Neural cell (in vitro differentiated cells): ENCODE measurements at regions not wholly inside any gene's neighbourhood (a gene's known extent, or its start where the extent isn't known, plus 50 kb on each side); places are given as distances from the start of the nearest gene placed in this dataset.

Experiments
- H2AFZ ChIP-seq: fragments of 200-600, 300-800 bp; sonication (generic), shearing (Covaris generic); 2 replicates; pipeline ENCODE4 v1.6.0; 2014; ENCODE audit warnings: low read depth, mild to moderate bottlenecking, antibody characterized with exemption, low read length, moderate library complexity
- H3F3A ChIP-seq: fragments of 200-600 bp; shearing (Covaris generic); 2 replicates; pipeline ENCODE4 v1.6.1; 2016; ENCODE audit warnings: mild to moderate bottlenecking, moderate library complexity, mixed read lengths, antibody characterized with exemption, low read length; ENCODE audit not compliant: insufficient read depth, poor library complexity, severe bottlenecking
- H3K27ac ChIP-seq: fragments of 200-600, 300-800 bp; sonication (generic), shearing (Covaris generic); 2 replicates; pipeline ENCODE4 v1.5.1; 2014; ENCODE audit warnings: mild to moderate bottlenecking, low read length, moderate library complexity
- H3K27me3 ChIP-seq: fragments of 300-800, 200-600 bp; sonication (generic), shearing (Covaris generic); 2 replicates; pipeline ENCODE4 v1.6.0; 2014; ENCODE audit warnings: mild to moderate bottlenecking, low read depth, low read length, moderate library complexity; ENCODE audit not compliant: insufficient read depth
- H3K36me3 ChIP-seq: fragments of 300-800, 200-600 bp; sonication (generic), shearing (Covaris generic); 2 replicates; pipeline ENCODE4 v1.5.1; 2014; ENCODE audit warnings: mild to moderate bottlenecking, antibody characterized with exemption, low read length, moderate library complexity; ENCODE audit not compliant: insufficient read depth
- H3K4me2 ChIP-seq: fragments of 300-800, 200-600 bp; sonication (generic), shearing (Covaris generic); 2 replicates; pipeline ENCODE4 v1.6.0; 2014; ENCODE audit warnings: mild to moderate bottlenecking, low read length
- H3K4me3 ChIP-seq: fragments of 300-800, 200-600 bp; sonication (generic), shearing (Covaris generic); 2 replicates; pipeline ENCODE4 v1.5.1; 2014; ENCODE audit warnings: mild to moderate bottlenecking, low read length, moderate library complexity
- H3K79me2 ChIP-seq: fragments of 200-600 bp; shearing (Covaris generic); replicated peaks from 2 replicates; pipeline ENCODE4 v1.6.0; 2014; ENCODE audit warnings: mild to moderate bottlenecking, low read length, moderate library complexity; ENCODE audit not compliant: insufficient read depth
- H3K9ac ChIP-seq: fragments of 300-800, 200-600 bp; sonication (generic), shearing (Covaris generic); 2 replicates; pipeline ENCODE4 v1.6.1; 2016; ENCODE audit warnings: mild to moderate bottlenecking, low read length, mixed read lengths
- H3K9me2 ChIP-seq: fragments of 200-600 bp; shearing (Covaris generic); 2 replicates; pipeline ENCODE4 v1.6.1; 2016; ENCODE audit warnings: mild to moderate bottlenecking, low read length, mixed read lengths; ENCODE audit not compliant: insufficient read depth
- H3K9me3 ChIP-seq: fragments of 200-600, 300-800 bp; sonication (generic), shearing (Covaris generic); 2 replicates; pipeline ENCODE4 v1.6.1; 2016; ENCODE audit warnings: mild to moderate bottlenecking, mixed run types, low read length, moderate library complexity, mixed read lengths
- H4K20me1 ChIP-seq: fragments of 200-600 bp; shearing (Covaris generic); 2 replicates; pipeline ENCODE4 v1.6.1; 2016; ENCODE audit warnings: mild to moderate bottlenecking, mixed run types; ENCODE audit not compliant: insufficient read depth
- CTCF ChIP-seq: fragments of 450-650 bp; IDR thresholded peaks from 2 replicates; pipeline ENCODE4 v1.5.1; 2014; ENCODE audit warnings: antibody characterized with exemption, mild to moderate bottlenecking, moderate library complexity; ENCODE audit not compliant: poor library complexity, severe bottlenecking
- EP300 ChIP-seq: fragments of 450-650 bp; conservative IDR thresholded peaks from 2 replicates; pipeline ENCODE4 v1.6.1; 2014; ENCODE audit warnings: antibody characterized with exemption, mild to moderate bottlenecking, moderate library complexity; ENCODE audit not compliant: poor library complexity, severe bottlenecking
- EZH2 ChIP-seq: fragments of 200-600, 300-800 bp; shearing (Covaris generic), sonication (generic); IDR thresholded peaks from 2 replicates; pipeline ENCODE4 v1.6.1; 2014; ENCODE audit warnings: antibody characterized with exemption, low read length, borderline replicate concordance, mild to moderate bottlenecking; ENCODE audit not compliant: insufficient read depth, poor library complexity, severe bottlenecking
- MXI1 ChIP-seq: fragments of 450-650 bp; conservative IDR thresholded peaks from 2 replicates; pipeline ENCODE4 v1.6.1; 2014; ENCODE audit warnings: antibody characterized with exemption, mild to moderate bottlenecking; ENCODE audit not compliant: poor library complexity, severe bottlenecking
- POLR2AphosphoS5 ChIP-seq: IDR thresholded peaks from 2 replicates; pipeline ENCODE4 v1.6.1; 2012
- RAD21 ChIP-seq: fragments of 450-650 bp; conservative IDR thresholded peaks from 2 replicates; pipeline ENCODE4 v1.6.1; 2014; ENCODE audit warnings: antibody characterized with exemption, mild to moderate bottlenecking, moderate library complexity
- REST ChIP-seq: IDR thresholded peaks from 2 replicates; pipeline ENCODE4 v1.6.1; 2012; ENCODE audit warnings: borderline replicate concordance
- SMC3 ChIP-seq: fragments of 450-650 bp; conservative IDR thresholded peaks from 2 replicates; pipeline ENCODE4 v1.6.1; 2014; ENCODE audit warnings: antibody characterized with exemption, mild to moderate bottlenecking, moderate library complexity; ENCODE audit not compliant: poor library complexity
- TAF1 ChIP-seq: IDR thresholded peaks from 2 replicates; pipeline ENCODE4 v1.6.1; 2012; ENCODE audit warnings: low read depth

DNA sequence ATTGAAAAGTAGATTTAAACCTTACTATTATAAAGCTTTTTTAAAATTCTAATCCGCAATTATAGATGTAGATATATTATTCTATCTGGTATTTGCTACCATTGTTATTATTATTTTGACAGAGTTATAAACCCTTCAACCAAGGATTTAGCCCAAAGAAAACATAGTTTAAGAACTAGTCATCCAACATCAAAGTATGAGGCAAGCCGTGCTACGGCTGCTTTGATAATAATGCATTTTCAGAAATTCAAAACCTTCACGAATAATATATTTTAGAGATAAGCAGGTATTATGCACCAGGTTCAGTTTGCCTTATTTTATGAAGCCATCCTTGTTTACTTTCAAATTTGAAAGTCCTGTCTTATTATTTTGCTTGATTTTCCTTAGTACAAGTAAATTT lies 1501.7 kb downstream of the RAPGEF2 start:
- no peaks in the 10 kb centered on the region for H4K20me1 ChIP-seq
- H3K9ac ChIP-seq = no peak overlapping the region
- no peak overlapping the region for H2AFZ ChIP-seq
- H3K4me2 ChIP-seq = no peak overlapping the region
- no peaks in the 10 kb centered on the region for H3K79me2 ChIP-seq
- no peaks in the 10 kb centered on the region for H3K27me3 ChIP-seq
- H3K36me3 ChIP-seq = no peaks in the 10 kb centered on the region
- no peaks in the 10 kb centered on the region for H3F3A ChIP-seq
- no peaks in the 10 kb centered on the region for H3K9me2 ChIP-seq
- TF ChIP-seq RAD21 (no peak), POLR2AphosphoS5 (no peak), CTCF (no peak), REST (no peak), TAF1 (no peak), EZH2 (no peak), SMC3 (no peak), EP300 (no peak), MXI1 (no peak)
- H3K9me3 ChIP-seq = no peaks in the 10 kb centered on the region
- no peak overlapping the region for H3K4me3 ChIP-seq
- no peak overlapping the region for H3K27ac ChIP-seq

- Histone ChIP-seq H3K9ac (no peak overlapping the region), H3K27me3 (no peaks in the 10 kb centered on the region), H2AFZ (no peak overlapping the region), H3K4me2 (no peak overlapping the region), H3K9me2 (no peaks in the 10 kb centered on the region), H3K36me3 (no peaks in the 10 kb centered on the region), H3K27ac (no peak overlapping the region), H3K4me3 (no peak overlapping the region), H3K9me3 (no peaks in the 10 kb centered on the region), H3F3A (no peaks in the 10 kb centered on the region), H3K79me2 (no peaks in the 10 kb centered on the region), H4K20me1 (no peaks in the 10 kb centered on the region)
- TF ChIP-seq POLR2AphosphoS5 (no peak), TAF1 (no peak), REST (no peak), RAD21 (no peak), MXI1 (no peak), CTCF (no peak), EZH2 (no peak), SMC3 (no peak), EP300 (no peak)
These were observed 1508.3 kb downstream of the RAPGEF2 start for GRCh38 chr4:160611181-160611580.
